ENCODE measurements at regions not wholly inside any gene's neighbourhood (a gene's known extent, or its start where the extent isn't known, plus 50 kb on each side); places are given as distances from the start of the nearest gene placed in this dataset.

- intact Hi-C loops (cut with DNase I), result no loop called here
- H3K36me3 ChIP-seq, result no peaks in the 10 kb centered on the region
- peak in 2 of 4 donors; percentile 31 to 36 for TF ChIP-seq POLR2AphosphoS5 (IDR thresholded peaks at IDR 0.05)
- no peak for TF ChIP-seq EP300 (IDR thresholded peaks at IDR 0.05)
- no peak for DNase-seq
- no peak overlapping the region for H3K4me3 ChIP-seq
- peaks cover 0 to 10% (median 4%) of the 10 kb centered on the region in 4 donors for H3K4me1 ChIP-seq
- no peaks in the 10 kb centered on the region for H3K9me3 ChIP-seq
- WGBS, 2 donors, result 65 to 75% methylated on average over 6 of the region's 6 CpGs
- H3K27ac ChIP-seq, result peak overlapping the region in 1 of 4 donors; percentile 7
- no peaks in the 10 kb centered on the region for H3K27me3 ChIP-seq
Measured at GRCh38 chr5:38776149-38776896, 69.5 kb upstream of the OSMR start.

DNA sequence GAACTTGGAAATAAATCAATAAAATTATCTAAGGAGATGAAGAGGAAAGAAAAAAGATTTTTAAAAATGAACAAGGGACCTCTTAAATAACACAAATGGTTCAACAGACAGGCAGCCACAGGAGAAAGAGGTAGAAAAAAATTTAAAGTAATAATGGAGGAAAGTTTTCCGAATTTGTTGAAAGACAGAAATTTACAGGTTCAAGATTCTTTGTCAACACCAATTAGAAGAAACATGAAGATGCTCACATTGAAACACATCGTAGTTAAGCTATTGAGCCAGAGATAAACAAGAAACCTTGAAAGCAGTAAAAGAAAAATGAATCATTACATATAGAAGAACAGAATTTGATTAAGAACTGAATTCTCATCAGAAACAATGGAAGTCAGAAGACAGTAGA is 68.7 kb upstream of the OSMR start:
- Histone ChIP-seq H3K4me3 (no peak overlapping the region), H3K27ac (no peak overlapping the region), H3K36me3 (no peaks in the 10 kb centered on the region), H3K9me3 (no peaks in the 10 kb centered on the region), H3K4me1 (peaks cover 0 to 14% (median 5%) of the 10 kb centered on the region in 4 donors), H3K27me3 (no peaks in the 10 kb centered on the region)
- TF ChIP-seq POLR2A (IDR thresholded peaks at IDR 0.05) (no peak), EP300 (IDR thresholded peaks at IDR 0.05) (no peak), POLR2AphosphoS5 (IDR thresholded peaks at IDR 0.05) (no peak)
- TF ChIP-seq, protein P1, sequence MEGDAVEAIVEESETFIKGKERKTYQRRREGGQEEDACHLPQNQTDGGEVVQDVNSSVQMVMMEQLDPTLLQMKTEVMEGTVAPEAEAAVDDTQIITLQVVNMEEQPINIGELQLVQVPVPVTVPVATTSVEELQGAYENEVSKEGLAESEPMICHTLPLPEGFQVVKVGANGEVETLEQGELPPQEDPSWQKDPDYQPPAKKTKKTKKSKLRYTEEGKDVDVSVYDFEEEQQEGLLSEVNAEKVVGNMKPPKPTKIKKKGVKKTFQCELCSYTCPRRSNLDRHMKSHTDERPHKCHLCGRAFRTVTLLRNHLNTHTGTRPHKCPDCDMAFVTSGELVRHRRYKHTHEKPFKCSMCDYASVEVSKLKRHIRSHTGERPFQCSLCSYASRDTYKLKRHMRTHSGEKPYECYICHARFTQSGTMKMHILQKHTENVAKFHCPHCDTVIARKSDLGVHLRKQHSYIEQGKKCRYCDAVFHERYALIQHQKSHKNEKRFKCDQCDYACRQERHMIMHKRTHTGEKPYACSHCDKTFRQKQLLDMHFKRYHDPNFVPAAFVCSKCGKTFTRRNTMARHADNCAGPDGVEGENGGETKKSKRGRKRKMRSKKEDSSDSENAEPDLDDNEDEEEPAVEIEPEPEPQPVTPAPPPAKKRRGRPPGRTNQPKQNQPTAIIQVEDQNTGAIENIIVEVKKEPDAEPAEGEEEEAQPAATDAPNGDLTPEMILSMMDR (IDR thresholded peaks at IDR 0.05), result no peak
- 34 to 91% methylated on average over 2 of the region's 2 CpGs for WGBS, 2 donors
- intact Hi-C loops (cut with DNase I), result no loop called here
- no peak for DNase-seq

DNA sequence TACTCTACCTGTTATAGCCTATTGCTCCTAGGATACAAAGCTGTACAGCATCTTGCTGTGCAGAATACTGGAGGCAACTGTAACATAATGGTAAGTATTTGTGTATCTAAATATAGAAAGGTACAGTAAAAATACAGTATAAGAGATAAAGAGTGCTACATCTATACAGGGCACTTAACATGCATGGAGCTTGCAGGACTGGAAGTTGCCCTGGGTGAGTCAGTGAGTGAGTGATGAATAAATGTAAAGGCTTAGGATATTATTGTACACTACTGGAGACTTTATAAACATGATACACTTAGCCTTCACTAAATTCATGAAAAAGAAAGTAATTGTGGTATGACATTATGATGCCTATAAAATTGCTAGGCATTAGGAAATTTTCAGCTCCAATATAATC is 65.5 kb upstream of the OSMR start:
- TF ChIP-seq POLR2A (IDR thresholded peaks at IDR 0.05) (no peak), EP300 (IDR thresholded peaks at IDR 0.05) (no peak), POLR2AphosphoS5 (IDR thresholded peaks at IDR 0.05) (no peak)
- TF ChIP-seq, protein P1 (IDR thresholded peaks at IDR 0.05), result no peak
- Histone ChIP-seq H3K9me3 (no peaks in the 10 kb centered on the region), H3K27ac (no peak overlapping the region), H3K4me1 (peaks cover 0 to 32% (median 22%) of the 10 kb centered on the region in 4 donors), H3K4me3 (no peak overlapping the region), H3K36me3 (no peaks in the 10 kb centered on the region), H3K27me3 (no peaks in the 10 kb centered on the region)
- no peak for DNase-seq
- intact Hi-C loops (cut with DNase I), result loop anchor here (10.0 kb wide), 1 partner anchor 226 kb away; the partner anchor contains the start of gene LIFR

- Histone ChIP-seq H3K27ac (no peak overlapping the region), H3K4me1 (peaks cover 0 to 32% (median 22%) of the 10 kb centered on the region in 4 donors), H3K4me3 (no peak overlapping the region), H3K27me3 (no peaks in the 10 kb centered on the region), H3K9me3 (no peaks in the 10 kb centered on the region), H3K36me3 (no peaks in the 10 kb centered on the region)
- WGBS, 2 donors, result 76 to 82% methylated on average over 2 of the region's 2 CpGs
- peak; percentile 86 for DNase-seq
- intact Hi-C loops (cut with DNase I), result loop anchor here (10.0 kb wide), 1 partner anchor 226 kb away; the partner anchor contains the start of gene LIFR
- no peak for TF ChIP-seq EP300 (IDR thresholded peaks at IDR 0.05)
- TF ChIP-seq, protein P1 (IDR thresholded peaks at IDR 0.05), result peak in 3 of 4 experiments; percentile 9 to 45 (median 38)
- TF ChIP-seq POLR2A (IDR thresholded peaks at IDR 0.05), result no peak
- TF ChIP-seq POLR2AphosphoS5 (IDR thresholded peaks at IDR 0.05), result peak in 2 of 4 donors; percentile 60 to 63
Measured at GRCh38 chr5:38780945-38781344, 64.9 kb upstream of the OSMR start.

- Histone ChIP-seq H3K4me1 (peaks cover 0 to 32% (median 22%) of the 10 kb centered on the region in 4 donors), H3K36me3 (no peaks in the 10 kb centered on the region), H3K27me3 (no peaks in the 10 kb centered on the region), H3K4me3 (no peak overlapping the region), H3K9me3 (no peaks in the 10 kb centered on the region), H3K27ac (peak overlapping the region; percentile 29 to 63 (median 58))
- WGBS, 2 donors, result 81 to 82% methylated on average over 1 of the region's 1 CpG
- TF ChIP-seq EP300 (IDR thresholded peaks at IDR 0.05), result no peak
- intact Hi-C loops (cut with DNase I), result loop anchor here (10.0 kb wide), 1 partner anchor 228 kb away; the partner anchor contains the start of gene LIFR
- DNase-seq, result no peak
Measured at GRCh38 chr5:38782180-38782835, 63.5 kb upstream of the OSMR start.
